SK-N-SH treated with all-trans-retinoic acid at 6 μM for 48 hours (cell line): ENCODE measurements at regions not wholly inside any gene's neighbourhood (a gene's known extent, or its start where the extent isn't known, plus 50 kb on each side); places are given as distances from the start of the nearest gene placed in this dataset.

Experiments used
- ATAC-seq: fragments of 200-7000 bp; cut with Tn5 transposase; 3 replicates; pipeline ENCODE4 v1.9.1; 2020; ENCODE audit warnings: mild to moderate bottlenecking, moderate library complexity
- ARNTL ChIP-seq: fragments of 450-650 bp; formaldehyde crosslinking; IDR thresholded peaks from 2 replicates; pipeline ENCODE4 v1.5.0; 2020; ENCODE audit warnings: low read depth, mild to moderate bottlenecking, moderate library complexity, borderline replicate concordance
- BACH2 ChIP-seq: fragments of 250-450 bp; sonication (Bioruptor Pico); IDR thresholded peaks from 2 replicates; pipeline ENCODE4 v1.9.0; 2021; ENCODE audit warnings: mild to moderate bottlenecking, borderline replicate concordance
- CREB5 ChIP-seq: fragments of 250-450 bp; sonication (Bioruptor Pico); IDR thresholded peaks from 2 replicates; pipeline ENCODE4 v1.5.1; 2020; ENCODE audit warnings: low read depth, mild to moderate bottlenecking, moderate library complexity
- CSRNP3 ChIP-seq: fragments of 250-450 bp; sonication (Bioruptor Pico); IDR thresholded peaks from 2 replicates; pipeline ENCODE4 v1.5.1; 2021; ENCODE audit warnings: mild to moderate bottlenecking, moderate library complexity
- ESRRG ChIP-seq: fragments of 250-450 bp; sonication (Bioruptor Pico); IDR thresholded peaks from 2 replicates; pipeline ENCODE4 v1.6.1; 2021; ENCODE audit warnings: mild to moderate bottlenecking
- GLIS3 ChIP-seq: fragments of 250-450 bp; sonication (Bioruptor Pico); IDR thresholded peaks from 2 replicates; pipeline ENCODE4 v1.5.0; 2020; ENCODE audit warnings: mild to moderate bottlenecking, moderate library complexity
- ISL1 ChIP-seq: fragments of 250-450 bp; sonication (Bioruptor Pico); IDR thresholded peaks from 2 replicates; pipeline ENCODE4 v2.1.2; 2022; ENCODE audit warnings: mild to moderate bottlenecking, moderate library complexity
- OSR1 ChIP-seq: fragments of 250-450 bp; sonication (Bioruptor Pico); IDR thresholded peaks from 2 replicates; pipeline ENCODE4 v1.8.0; 2022; ENCODE audit warnings: moderate library complexity, mild to moderate bottlenecking, inconsistent platforms
- PATZ1 ChIP-seq: fragments of 250-450 bp; sonication (Bioruptor Pico); IDR thresholded peaks from 2 replicates; pipeline ENCODE4 v1.8.0; 2020; ENCODE audit warnings: mild to moderate bottlenecking, moderate library complexity, borderline replicate concordance
- POU6F1 ChIP-seq: fragments of 250-450 bp; sonication (Bioruptor Pico); IDR thresholded peaks from 2 replicates; pipeline ENCODE4 v1.8.0; 2021; ENCODE audit warnings: low read depth, mild to moderate bottlenecking, moderate library complexity, borderline replicate concordance
- PPARA ChIP-seq: fragments of 250-450 bp; sonication (Bioruptor Pico); IDR thresholded peaks from 2 replicates; pipeline ENCODE4 v1.5.0; 2020; ENCODE audit warnings: mild to moderate bottlenecking, borderline replicate concordance
- RARB ChIP-seq: fragments of 250-450 bp; sonication (Bioruptor Pico); IDR thresholded peaks from 2 replicates; pipeline ENCODE4 v1.8.0; 2021; ENCODE audit warnings: mild to moderate bottlenecking, moderate library complexity
- SNAI2 ChIP-seq: fragments of 250-450 bp; sonication (Bioruptor Pico); IDR thresholded peaks from 2 replicates; pipeline ENCODE4 v1.5.0; 2020; ENCODE audit warnings: mild to moderate bottlenecking, moderate library complexity
- TCF4 ChIP-seq: fragments of 250-450 bp; sonication (Bioruptor Pico); IDR thresholded peaks from 2 replicates; pipeline ENCODE4 v1.8.0; 2021; ENCODE audit warnings: mild to moderate bottlenecking, moderate library complexity, borderline replicate concordance
- TOX ChIP-seq: fragments of 250-450 bp; sonication (Bioruptor Pico); IDR thresholded peaks from 2 replicates; pipeline ENCODE4 v1.8.0; 2021; ENCODE audit warnings: mild to moderate bottlenecking, moderate library complexity, borderline replicate concordance
- ZFP3 ChIP-seq: fragments of 250-450 bp; sonication (Bioruptor Pico); IDR thresholded peaks from 2 replicates; pipeline ENCODE4 v1.5.0; 2020; ENCODE audit warnings: mild to moderate bottlenecking, moderate library complexity
- ZFP30 ChIP-seq: fragments of 450-650 bp; formaldehyde crosslinking; IDR thresholded peaks from 2 replicates; pipeline ENCODE4 v1.5.0; 2022; ENCODE audit warnings: mild to moderate bottlenecking, moderate library complexity
- ZNF565 ChIP-seq: fragments of 450-650 bp; formaldehyde crosslinking; conservative IDR thresholded peaks from 2 replicates; pipeline ENCODE4 v1.5.0; 2020; ENCODE audit warnings: low read depth, mild to moderate bottlenecking, moderate library complexity
- ZNF8 ChIP-seq: fragments of 450-650 bp; formaldehyde crosslinking; IDR thresholded peaks from 2 replicates; pipeline ENCODE4 v1.5.0; 2020; ENCODE audit warnings: mild to moderate bottlenecking, moderate library complexity
- TF ChIP-seq, protein P1 (sequence below): fragments of 250-450 bp; sonication (Bioruptor Pico); IDR thresholded peaks from 2 replicates; pipeline ENCODE4 v1.5.0; 2020; ENCODE audit warnings: mild to moderate bottlenecking, moderate library complexity

- TF ChIP-seq POU6F1, result no peak
- no peak for TF ChIP-seq ZFP30
- no peak for TF ChIP-seq ESRRG (CRISPR knock-in tag)
- no peak for TF ChIP-seq PPARA (CRISPR knock-in tag)
- TF ChIP-seq ZFP3 (CRISPR knock-in tag), result no peak
- no peak for TF ChIP-seq ISL1 (CRISPR knock-in tag)
- peak; percentile 98 for TF ChIP-seq TCF4
- TF ChIP-seq ARNTL (CRISPR knock-in tag), result no peak
Observed at GRCh38 chr2:17000184-17000482, 334.5 kb upstream of the CYRIA start (continued).

- ATAC-seq, result no peak; the same call in 2 of the 3 replicates
- TF ChIP-seq SNAI2 (CRISPR knock-in tag) (no peak), PATZ1 (CRISPR knock-in tag) (no peak), ESRRG (CRISPR knock-in tag) (no peak), ZFP30 (no peak), CREB5 (no peak), GLIS3 (CRISPR knock-in tag) (no peak), PPARA (CRISPR knock-in tag) (no peak)
- TF ChIP-seq, protein P1, sequence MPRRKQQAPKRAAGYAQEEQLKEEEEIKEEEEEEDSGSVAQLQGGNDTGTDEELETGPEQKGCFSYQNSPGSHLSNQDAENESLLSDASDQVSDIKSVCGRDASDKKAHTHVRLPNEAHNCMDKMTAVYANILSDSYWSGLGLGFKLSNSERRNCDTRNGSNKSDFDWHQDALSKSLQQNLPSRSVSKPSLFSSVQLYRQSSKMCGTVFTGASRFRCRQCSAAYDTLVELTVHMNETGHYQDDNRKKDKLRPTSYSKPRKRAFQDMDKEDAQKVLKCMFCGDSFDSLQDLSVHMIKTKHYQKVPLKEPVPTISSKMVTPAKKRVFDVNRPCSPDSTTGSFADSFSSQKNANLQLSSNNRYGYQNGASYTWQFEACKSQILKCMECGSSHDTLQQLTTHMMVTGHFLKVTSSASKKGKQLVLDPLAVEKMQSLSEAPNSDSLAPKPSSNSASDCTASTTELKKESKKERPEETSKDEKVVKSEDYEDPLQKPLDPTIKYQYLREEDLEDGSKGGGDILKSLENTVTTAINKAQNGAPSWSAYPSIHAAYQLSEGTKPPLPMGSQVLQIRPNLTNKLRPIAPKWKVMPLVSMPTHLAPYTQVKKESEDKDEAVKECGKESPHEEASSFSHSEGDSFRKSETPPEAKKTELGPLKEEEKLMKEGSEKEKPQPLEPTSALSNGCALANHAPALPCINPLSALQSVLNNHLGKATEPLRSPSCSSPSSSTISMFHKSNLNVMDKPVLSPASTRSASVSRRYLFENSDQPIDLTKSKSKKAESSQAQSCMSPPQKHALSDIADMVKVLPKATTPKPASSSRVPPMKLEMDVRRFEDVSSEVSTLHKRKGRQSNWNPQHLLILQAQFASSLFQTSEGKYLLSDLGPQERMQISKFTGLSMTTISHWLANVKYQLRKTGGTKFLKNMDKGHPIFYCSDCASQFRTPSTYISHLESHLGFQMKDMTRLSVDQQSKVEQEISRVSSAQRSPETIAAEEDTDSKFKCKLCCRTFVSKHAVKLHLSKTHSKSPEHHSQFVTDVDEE (CRISPR knock-in tag), result no peak
Observed at GRCh38 chr2:16999347-17000183, 333.9 kb upstream of the CYRIA start.

DNA sequence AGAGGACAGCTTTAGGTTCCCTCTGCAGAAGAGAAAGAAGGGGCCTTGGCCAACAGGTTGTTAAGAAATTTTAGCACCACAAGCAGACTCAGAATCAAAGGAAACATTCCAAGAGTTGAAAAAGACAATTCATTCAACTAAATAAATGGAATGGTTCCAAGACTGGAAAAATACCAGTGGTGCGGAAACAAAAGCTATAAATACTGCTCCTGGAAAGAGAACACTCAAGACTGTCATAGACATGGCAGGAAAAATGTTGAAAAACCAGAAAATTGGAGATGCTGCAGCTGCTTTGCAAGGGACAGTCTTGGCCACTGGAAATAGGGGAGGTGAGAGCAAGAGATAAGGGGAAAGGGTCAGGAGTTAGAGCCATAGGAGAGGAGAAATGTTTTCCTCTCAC lies 312.7 kb upstream of the CYRIA start:
- no peak for ATAC-seq
- no peak for TF ChIP-seq TOX (CRISPR knock-in tag)
- no peak for TF ChIP-seq OSR1 (CRISPR knock-in tag)
- no peak for TF ChIP-seq ZNF565 (CRISPR knock-in tag)
- TF ChIP-seq ZFP30, result no peak
- TF ChIP-seq CSRNP3 (CRISPR knock-in tag), result no peak
- no peak for TF ChIP-seq SNAI2 (CRISPR knock-in tag)
- TF ChIP-seq PATZ1 (CRISPR knock-in tag), result no peak
- no peak for TF ChIP-seq GLIS3 (CRISPR knock-in tag)
- no peak for TF ChIP-seq BACH2 (CRISPR knock-in tag)
- TF ChIP-seq TCF4, result no peak
- no peak for TF ChIP-seq ISL1 (CRISPR knock-in tag)
- TF ChIP-seq RARB (CRISPR knock-in tag), result no peak
- TF ChIP-seq ZNF8 (CRISPR knock-in tag), result no peak
- TF ChIP-seq CREB5, result no peak
